DND-41 (cell line): ENCODE measurements at regions not wholly inside any gene's neighbourhood (a gene's known extent, or its start where the extent isn't known, plus 50 kb on each side); places are given as distances from the start of the nearest gene placed in this dataset.

Experiments used
- ATAC-seq: fragments of 200-7000 bp; cut with Tn5 transposase; 3 replicates; pipeline ENCODE4 v1.9.1; 2021; ENCODE audit warnings: low read depth; ENCODE audit not compliant: insufficient read depth
- DNase-seq: peaks from one replicate; pipeline ENCODE4 v3.0.0-alpha.2; 2020
- H2AFZ ChIP-seq: 2 replicates; pipeline ENCODE4 v1.6.0; 2012; ENCODE audit warnings: low read depth, low read length
- H3K27ac ChIP-seq: 2 replicates; pipeline ENCODE4 v1.5.1; 2012; ENCODE audit warnings: low read length, inconsistent platforms
- H3K27me3 ChIP-seq: fragments of 200-600 bp; sonication (generic); 2 replicates; pipeline ENCODE4 v1.6.0; 2012; ENCODE audit warnings: low read length, mild to moderate bottlenecking, inconsistent platforms; ENCODE audit not compliant: insufficient read depth, poor library complexity
- H3K36me3 ChIP-seq: 2 replicates; pipeline ENCODE4 v1.5.1; 2012; ENCODE audit warnings: low read length, inconsistent platforms; ENCODE audit not compliant: insufficient read depth
- H3K4me1 ChIP-seq: 2 replicates; pipeline ENCODE4 v1.5.1; 2012; ENCODE audit warnings: mild to moderate bottlenecking, low read length; ENCODE audit not compliant: insufficient read depth
- H3K4me2 ChIP-seq: 2 replicates; pipeline ENCODE4 v1.6.0; 2012; ENCODE audit warnings: mild to moderate bottlenecking, moderate library complexity, low read length, inconsistent platforms; ENCODE audit not compliant: insufficient read depth
- H3K4me3 ChIP-seq, 2 experiments: fragments of 200-600 bp in 1 of 2; shearing (Covaris generic) in 1 of 2; 2 replicates each; pipeline ENCODE4 v1.5.1; 2012 to 2016; ENCODE audit warnings: inconsistent platforms in 2 of 2, low read length in 2 of 2, mild to moderate bottlenecking in 2 of 2, low read depth in 1 of 2, moderate library complexity in 1 of 2
- H3K79me2 ChIP-seq: 2 replicates; pipeline ENCODE4 v1.6.0; 2012; ENCODE audit warnings: low read length, inconsistent platforms; ENCODE audit not compliant: insufficient read depth
- H3K9ac ChIP-seq: 2 replicates; pipeline ENCODE4 v1.6.0; 2012; ENCODE audit warnings: low read depth, mild to moderate bottlenecking, inconsistent platforms, low read length, moderate library complexity
- H3K9me3 ChIP-seq: 2 replicates; pipeline ENCODE4 v1.5.1; 2012; ENCODE audit warnings: low read length, moderate library complexity, mild to moderate bottlenecking, inconsistent platforms; ENCODE audit not compliant: insufficient read depth, severe bottlenecking
- H4K20me1 ChIP-seq: 2 replicates; pipeline ENCODE4 v1.6.0; 2012; ENCODE audit warnings: low read length; ENCODE audit not compliant: insufficient read depth
- CTCF ChIP-seq: IDR thresholded peaks from 2 replicates; pipeline ENCODE4 v1.5.1; 2012; ENCODE audit warnings: borderline replicate concordance, low read length, moderate library complexity, mild to moderate bottlenecking; ENCODE audit not compliant: poor library complexity, severe bottlenecking; ENCODE audit errors: extremely low read depth
- EZH2 ChIP-seq: IDR thresholded peaks from 3 replicates; pipeline ENCODE4 v1.6.1; 2012; ENCODE audit warnings: borderline replicate concordance, low read depth, mild to moderate bottlenecking, moderate library complexity, low read length, inconsistent platforms; ENCODE audit not compliant: severe bottlenecking

GRCh38 chr12:115364921-115365320 is 680.9 kb upstream of the TBX3 start:
- H3K79me2 ChIP-seq = no peaks in the 10 kb centered on the region
- H3K36me3 ChIP-seq = no peaks in the 10 kb centered on the region
- H3K9ac ChIP-seq = no peak overlapping the region
- H4K20me1 ChIP-seq = no peaks in the 10 kb centered on the region
- TF ChIP-seq CTCF = no peak
- no peak for TF ChIP-seq EZH2
- no peaks in the 10 kb centered on the region for H3K4me1 ChIP-seq
- no peak for DNase-seq
- no peaks in the 10 kb centered on the region for H3K27me3 ChIP-seq
- no peak overlapping the region for H3K4me3 ChIP-seq
- no peak overlapping the region for H2AFZ ChIP-seq
- no peak overlapping the region for H3K27ac ChIP-seq
- no peak for ATAC-seq
- no peaks in the 10 kb centered on the region for H3K9me3 ChIP-seq
- no peak overlapping the region for H3K4me2 ChIP-seq

GRCh38 chr12:115362339-115362976 is 678.5 kb upstream of the TBX3 start:
- Histone ChIP-seq H2AFZ (no peak overlapping the region), H3K27ac (no peak overlapping the region)
- DNase-seq = no peak

GRCh38 chr12:115357681-115358080 is 673.7 kb upstream of the TBX3 start:
- TF ChIP-seq CTCF (no peak), EZH2 (no peak)
- Histone ChIP-seq H3K4me1 (no peaks in the 10 kb centered on the region), H3K9ac (no peak overlapping the region), H3K27me3 (no peaks in the 10 kb centered on the region), H3K36me3 (no peaks in the 10 kb centered on the region), H3K27ac (no peak overlapping the region), H4K20me1 (no peaks in the 10 kb centered on the region), H3K4me3 (no peak overlapping the region), H2AFZ (no peak overlapping the region), H3K4me2 (no peak overlapping the region), H3K79me2 (no peaks in the 10 kb centered on the region), H3K9me3 (no peaks in the 10 kb centered on the region)
- no peak for DNase-seq
- ATAC-seq = no peak

More at GRCh38 chr12:115362339-115362976, 678.5 kb upstream of the TBX3 start:
- no peaks in the 10 kb centered on the region for H3K36me3 ChIP-seq
- H3K9ac ChIP-seq = no peak overlapping the region
- H3K27me3 ChIP-seq = no peaks in the 10 kb centered on the region
- TF ChIP-seq CTCF (no peak), EZH2 (no peak)
- no peak overlapping the region for H3K4me2 ChIP-seq
- H3K4me1 ChIP-seq = no peaks in the 10 kb centered on the region
- H3K79me2 ChIP-seq = no peaks in the 10 kb centered on the region
- H4K20me1 ChIP-seq = no peaks in the 10 kb centered on the region
- no peaks in the 10 kb centered on the region for H3K9me3 ChIP-seq
- ATAC-seq = no peak
- no peak overlapping the region for H3K4me3 ChIP-seq
